NCI-H2107 (cell line): ENCODE measurements at regions not wholly inside any gene's neighbourhood (a gene's known extent, or its start where the extent isn't known, plus 50 kb on each side); places are given as distances from the start of the nearest gene placed in this dataset.

Experiments used
- DNase-seq: peaks from one replicate; lab custom pipeline; 2025; lab: John Stamatoyannopoulos, UW

- DNase-seq: no peak
Observed at GRCh38 chr4:188197566-188197965, 58.3 kb downstream of the TRIML1 start.

GRCh38 chr4:188198982-188199792, 59.9 kb downstream of the TRIML1 start:
- no peak for DNase-seq

GRCh38 chr4:188201851-188202250, 62.6 kb downstream of the TRIML1 start:
- no peak for DNase-seq

- no peak for DNase-seq
Observed at GRCh38 chr4:188206783-188207182, 67.5 kb downstream of the TRIML1 start.

GRCh38 chr4:188214861-188215260, 75.6 kb downstream of the TRIML1 start:
- DNase-seq: no peak

- no peak for DNase-seq
Observed at GRCh38 chr4:188218392-188218791, 79.2 kb downstream of the TRIML1 start.

- DNase-seq: no peak
Observed at GRCh38 chr4:188220006-188220405, 80.8 kb downstream of the TRIML1 start.

- no peak for DNase-seq
Observed at GRCh38 chr4:188221090-188221489, 81.8 kb downstream of the TRIML1 start.

GRCh38 chr4:188228279-188228678, 89.0 kb downstream of the TRIML1 start:
- no peak for DNase-seq

GRCh38 chr4:188232428-188232827, 93.2 kb downstream of the TRIML1 start:
- no peak for DNase-seq

GRCh38 chr4:188242041-188242440, 102.8 kb downstream of the TRIML1 start:
- no peak for DNase-seq

- DNase-seq: no peak
Observed at GRCh38 chr4:188245651-188246050, 106.4 kb downstream of the TRIML1 start.

- no peak for DNase-seq
Observed at GRCh38 chr4:188246488-188246887, 107.2 kb downstream of the TRIML1 start.

GRCh38 chr4:188254211-188254610, 115.0 kb downstream of the TRIML1 start:
- DNase-seq: no peak

GRCh38 chr4:188262464-188262863, 123.2 kb downstream of the TRIML1 start:
- no peak for DNase-seq

- no peak for DNase-seq
Observed at GRCh38 chr4:188263321-188263720, 124.1 kb downstream of the TRIML1 start.

GRCh38 chr4:188266386-188266785, 127.1 kb downstream of the TRIML1 start:
- no peak for DNase-seq

GRCh38 chr4:188268131-188268908, 129.1 kb downstream of the TRIML1 start:
- DNase-seq: no peak

GRCh38 chr4:188270273-188271069, 131.2 kb downstream of the TRIML1 start:
- DNase-seq: no peak

- no peak for DNase-seq
Observed at GRCh38 chr4:188275686-188276085, 136.4 kb downstream of the TRIML1 start.

GRCh38 chr4:188279184-188279583, 139.9 kb downstream of the TRIML1 start:
- no peak for DNase-seq

GRCh38 chr4:188282471-188283232, 143.4 kb downstream of the TRIML1 start:
- no peak for DNase-seq
